ENCODE measurements at regions not wholly inside any gene's neighbourhood (a gene's known extent, or its start where the extent isn't known, plus 50 kb on each side); places are given as distances from the start of the nearest gene placed in this dataset.

DNA sequence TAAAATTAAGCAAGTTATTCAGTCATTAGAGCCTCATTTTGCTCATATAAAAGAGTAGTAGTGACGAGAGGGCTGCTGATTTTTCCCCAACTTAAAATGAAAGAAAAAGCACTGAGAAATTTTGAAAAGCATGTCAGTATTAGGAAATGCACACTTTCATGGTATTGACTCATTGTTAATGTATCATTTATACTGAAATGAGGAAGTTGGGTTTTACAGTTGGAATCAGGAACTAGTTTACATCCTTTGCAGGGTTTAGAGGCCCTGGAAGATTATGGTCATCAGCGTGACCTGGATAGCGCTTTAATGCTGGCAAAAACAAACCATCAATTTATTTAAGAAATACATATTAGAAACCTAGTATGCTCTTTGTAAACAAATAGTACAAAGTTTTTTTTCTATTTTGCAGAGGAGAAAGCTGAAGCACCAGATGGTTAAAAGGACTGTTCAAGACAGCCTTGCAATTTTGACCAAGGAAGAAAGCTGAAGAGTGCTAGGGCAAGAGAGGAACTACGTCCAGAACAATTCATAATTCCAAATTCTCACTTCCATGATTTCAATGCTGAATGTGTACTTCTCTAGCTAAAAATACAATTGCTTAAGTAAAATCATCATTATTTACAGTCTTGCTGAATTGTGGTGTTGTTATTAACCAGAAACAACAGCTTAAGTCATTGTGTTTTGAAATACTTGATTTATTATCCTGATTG lies 94.8 kb upstream of the SGIP1 start:
- ATAC-seq, result peak; percentile 53

DNA sequence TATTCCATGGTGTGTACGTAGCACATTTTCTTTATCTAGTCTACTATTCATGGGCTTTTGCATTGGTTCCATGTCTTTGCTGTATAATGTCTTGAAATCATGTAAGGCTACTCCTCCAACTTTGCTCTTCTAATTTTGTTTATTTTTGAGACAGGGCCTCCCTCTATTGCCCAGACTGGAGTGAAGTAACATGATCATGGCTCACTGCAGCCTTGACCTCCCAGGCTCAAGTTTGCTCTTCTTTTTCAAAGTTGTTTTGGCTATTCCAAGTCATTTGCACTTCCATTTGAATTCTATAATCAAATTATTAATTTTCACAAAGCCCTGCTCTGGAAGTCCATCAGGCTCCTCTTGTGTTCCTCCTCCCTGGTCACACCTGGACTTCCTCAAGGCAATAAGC lies 90.2 kb upstream of the SGIP1 start:
- Histone ChIP-seq H3K36me3 (no peaks in the 10 kb centered on the region), H3K4me3 (no peak overlapping the region), H3K27me3 (no peaks in the 10 kb centered on the region), H3K9me3 (no peaks in the 10 kb centered on the region), H3K4me1 (peaks cover 0 to 30% of the 10 kb centered on the region in 2 donors), H3K27ac (no peak overlapping the region)
- ATAC-seq, result no peak
- DNase-seq, result no peak
- intact Hi-C loops (cut with DNase I), result loop anchor here in 1 of 2 donors (10.0 kb wide), 1 partner anchor 199 kb away; no protein-coding TSS in a partner anchor
- TF ChIP-seq CTCF (IDR thresholded peaks at IDR 0.05), result no peak

More for the DNA sequence above, 94.8 kb upstream of the SGIP1 start:
- Histone ChIP-seq H3K4me1 (peaks cover 0 to 25% of the 10 kb centered on the region in 2 donors), H3K27ac (peak overlapping the region in 1 of 2 donors; percentile 75), H3K27me3 (no peaks in the 10 kb centered on the region), H3K4me3 (no peak overlapping the region), H3K9me3 (no peaks in the 10 kb centered on the region), H3K36me3 (no peaks in the 10 kb centered on the region)
- intact Hi-C loops (cut with DNase I), result no loop called here
- DNase-seq, result no peak
- TF ChIP-seq CTCF (IDR thresholded peaks at IDR 0.05), result no peak

DNA sequence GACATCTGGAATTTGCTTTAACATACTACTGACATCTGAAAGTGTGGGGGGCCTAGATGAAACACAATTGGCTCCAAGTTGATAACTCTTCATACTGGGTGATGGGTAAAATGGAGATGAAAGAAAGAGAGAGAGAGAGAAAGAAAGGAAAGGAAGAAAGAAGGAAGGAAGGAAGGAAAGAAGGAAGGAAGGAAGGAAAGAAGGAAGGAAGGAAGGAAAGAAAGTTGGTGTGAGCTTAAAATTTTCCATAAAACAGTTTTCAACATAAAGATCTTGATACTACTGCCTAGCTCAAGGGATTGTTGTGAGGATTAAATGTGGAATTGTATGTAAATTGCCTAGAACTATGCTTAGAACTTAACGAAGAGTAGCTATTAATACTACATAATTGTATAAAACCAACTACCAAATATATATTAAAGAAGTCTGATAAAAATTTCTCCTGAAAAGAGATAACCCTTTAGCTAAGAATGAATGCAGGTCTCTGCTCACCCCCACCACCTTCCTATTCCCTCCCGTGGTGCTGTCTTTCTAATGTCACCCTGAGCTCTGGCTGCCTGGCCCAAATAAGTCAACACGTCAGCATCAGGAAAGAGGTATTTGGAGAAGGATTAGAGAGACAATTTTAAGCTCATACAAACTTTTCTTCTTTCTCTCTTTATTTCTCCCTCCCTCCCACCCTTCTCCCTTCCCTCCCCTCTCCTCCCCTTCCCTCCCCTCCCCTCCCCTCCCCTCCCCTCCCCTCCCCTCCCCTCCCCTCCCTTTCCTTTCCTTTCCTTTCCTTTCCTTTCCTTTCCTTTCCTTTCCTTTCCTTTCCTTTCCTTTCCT lies 89.3 kb upstream of the SGIP1 start:
- no peak for TF ChIP-seq CTCF (IDR thresholded peaks at IDR 0.05)
- H3K4me3 ChIP-seq, result no peak overlapping the region
- DNase-seq (no peak), ATAC-seq (no peak)
- H3K27ac ChIP-seq, result no peak overlapping the region
- peaks cover 0 to 21% of the 10 kb centered on the region in 2 donors for H3K4me1 ChIP-seq
- H3K36me3 ChIP-seq, result no peaks in the 10 kb centered on the region
- H3K27me3 ChIP-seq, result no peaks in the 10 kb centered on the region
- intact Hi-C loops (cut with DNase I), result loop anchor here (5.0 to 10.0 kb wide), 2 partner anchors 192 to 200 kb away; no protein-coding TSS in a partner anchor
- no peaks in the 10 kb centered on the region for H3K9me3 ChIP-seq

- DNase-seq (peak in 1 of 4 donors; percentile 35), ATAC-seq (peak; percentile 77)
- TF ChIP-seq CTCF (IDR thresholded peaks at IDR 0.05), result no peak
- Histone ChIP-seq H3K4me1 (peaks cover 8 to 14% of the 10 kb centered on the region in 2 donors), H3K36me3 (no peaks in the 10 kb centered on the region), H3K9me3 (no peaks in the 10 kb centered on the region), H3K4me3 (no peak overlapping the region), H3K27ac (peak overlapping the region; percentile 28 to 38), H3K27me3 (no peaks in the 10 kb centered on the region)
- intact Hi-C loops (cut with DNase I), result loop anchor here (5.0 to 10.0 kb wide), 2 partner anchors 193 to 201 kb away; no protein-coding TSS in a partner anchor
Measured at GRCh38 chr1:66445492-66446181, 88.3 kb upstream of the SGIP1 start.
